WTC11 (cell line): ENCODE measurements at regions not wholly inside any gene's neighbourhood (a gene's known extent, or its start where the extent isn't known, plus 50 kb on each side); places are given as distances from the start of the nearest gene placed in this dataset.

Experiments
- ATAC-seq: fragments of 200-7000 bp; cut with Tn5 transposase; 2 replicates; pipeline ENCODE4 v1.10.0; 2021; ENCODE audit warnings: mild to moderate bottlenecking, moderate library complexity
- CTCF ChIA-PET: fragments of 300-600 bp; sonication (Branson Sonifier 250); formaldehyde crosslinking; loops from one replicate; lab custom pipeline; 2021; ENCODE audit warnings: antibody characterized with exemption; lab: Charles Lee
- POLR2A ChIA-PET: fragments of 350-600 bp; sonication (Branson Sonifier 250); formaldehyde crosslinking; loops from one replicate; lab custom pipeline; 2021; ENCODE audit warnings: antibody characterized with exemption; lab: Charles Lee
- DNase-seq: peaks from one replicate; pipeline ENCODE4 v3.0.0; 2021; ENCODE audit warnings: low spot score
- H3K27ac Mint-ChIP-seq: 2 replicates; pipeline ENCODE4 v1.8.0; 2021; ENCODE audit warnings: mixed read lengths
- H3K27me3 Mint-ChIP-seq: 2 replicates; pipeline ENCODE4 v1.8.0; 2021; ENCODE audit warnings: low read depth, mild to moderate bottlenecking, moderate library complexity, mixed read lengths
- H3K36me3 Mint-ChIP-seq: 2 replicates; pipeline ENCODE4 v1.8.0; 2021; ENCODE audit warnings: mixed read lengths
- H3K4me1 Mint-ChIP-seq: 2 replicates; pipeline ENCODE4 v1.8.0; 2022; ENCODE audit warnings: mixed read lengths
- H3K4me3 Mint-ChIP-seq: 2 replicates; pipeline ENCODE4 v1.8.0; 2021; ENCODE audit warnings: mild to moderate bottlenecking, moderate library complexity, mixed read lengths
- H3K9me3 Mint-ChIP-seq: 2 replicates; pipeline ENCODE4 v1.8.0; 2021; ENCODE audit warnings: mixed read lengths
- CTCF ChIP-seq: fragments of 200-600 bp; IDR thresholded peaks from 2 replicates; pipeline ENCODE4 v1.8.0; 2022; ENCODE audit warnings: antibody characterized with exemption
- ESRRA ChIP-seq: sonication (generic); formaldehyde crosslinking; IDR thresholded peaks from 2 replicates; pipeline ENCODE4 v1.8.1; 2022; ENCODE audit warnings: mild to moderate bottlenecking, missing genetic modification reagents, borderline replicate concordance
- FOXP1 ChIP-seq: sonication (generic); formaldehyde crosslinking; IDR thresholded peaks from 2 replicates; pipeline ENCODE4 v1.8.0; 2022; ENCODE audit warnings: missing genetic modification reagents, mild to moderate bottlenecking, moderate library complexity, borderline replicate concordance
- GABPB1 ChIP-seq: sonication (generic); formaldehyde crosslinking; IDR thresholded peaks from 2 replicates; pipeline ENCODE4 v1.8.1; 2023; ENCODE audit warnings: mild to moderate bottlenecking, missing genetic modification reagents
- KAT7 ChIP-seq: sonication (generic); formaldehyde crosslinking; IDR thresholded peaks from 2 replicates; pipeline ENCODE4 v1.8.1; 2023; ENCODE audit warnings: missing genetic modification reagents, mild to moderate bottlenecking, borderline replicate concordance
- MAX ChIP-seq: sonication (generic); formaldehyde crosslinking; IDR thresholded peaks from 2 replicates; pipeline ENCODE4 v1.8.0; 2022; ENCODE audit warnings: mild to moderate bottlenecking, missing genetic modification reagents
- MXD4 ChIP-seq: fragments of 250-450 bp; sonication (Bioruptor Pico); IDR thresholded peaks from 2 replicates; pipeline ENCODE4 v1.8.0; 2021; ENCODE audit warnings: mild to moderate bottlenecking, moderate library complexity, borderline replicate concordance
- NR1H2 ChIP-seq: sonication (generic); formaldehyde crosslinking; IDR thresholded peaks from 2 replicates; pipeline ENCODE4 v1.9.0; 2021; ENCODE audit warnings: mild to moderate bottlenecking, moderate library complexity, missing genetic modification reagents
- NR2C2 ChIP-seq: sonication (generic); formaldehyde crosslinking; IDR thresholded peaks from 2 replicates; pipeline ENCODE4 v1.8.0; 2022; ENCODE audit warnings: mild to moderate bottlenecking, missing genetic modification reagents
- OVOL2 ChIP-seq: fragments of 250-450 bp; sonication (Bioruptor Pico); IDR thresholded peaks from 2 replicates; pipeline ENCODE4 v1.9.0; 2021; ENCODE audit warnings: mild to moderate bottlenecking, borderline replicate concordance
- SP1 ChIP-seq: sonication (generic); formaldehyde crosslinking; conservative IDR thresholded peaks from 2 replicates; pipeline ENCODE4 v1.8.1; 2022; ENCODE audit warnings: missing genetic modification reagents
- ZNF121 ChIP-seq: sonication (generic); formaldehyde crosslinking; IDR thresholded peaks from 2 replicates; pipeline ENCODE4 v1.8.0; 2023; ENCODE audit warnings: missing genetic modification reagents
- ZNF219 ChIP-seq: sonication (generic); formaldehyde crosslinking; IDR thresholded peaks from 2 replicates; pipeline ENCODE4 v1.8.0; 2023; ENCODE audit warnings: missing genetic modification reagents, mild to moderate bottlenecking, borderline replicate concordance
- ZNF232 ChIP-seq: sonication (generic); formaldehyde crosslinking; IDR thresholded peaks from 2 replicates; pipeline ENCODE4 v1.8.0; 2022; ENCODE audit warnings: mild to moderate bottlenecking, missing genetic modification reagents
- ZNF263 ChIP-seq: sonication (generic); formaldehyde crosslinking; IDR thresholded peaks from 2 replicates; pipeline ENCODE4 v1.8.1; 2022; ENCODE audit warnings: low read depth, mild to moderate bottlenecking, moderate library complexity, missing genetic modification reagents
- TF ChIP-seq, protein P1 (sequence below): sonication (generic); formaldehyde crosslinking; IDR thresholded peaks from 2 replicates; pipeline ENCODE4 v1.8.0; 2022; ENCODE audit warnings: mild to moderate bottlenecking, missing genetic modification reagents
- TF ChIP-seq, protein P2 (sequence below): sonication (generic); formaldehyde crosslinking; IDR thresholded peaks from 2 replicates; pipeline ENCODE4 v1.8.0; 2022; ENCODE audit warnings: missing genetic modification reagents
- TF ChIP-seq, protein P3 (sequence below): sonication (generic); formaldehyde crosslinking; IDR thresholded peaks from 2 replicates; pipeline ENCODE4 v1.8.1; 2023; ENCODE audit warnings: mild to moderate bottlenecking, missing genetic modification reagents
- TF ChIP-seq, protein P4 (sequence below): sonication (generic); formaldehyde crosslinking; IDR thresholded peaks from 2 replicates; pipeline ENCODE4 v1.8.1; 2023; ENCODE audit warnings: mild to moderate bottlenecking, missing genetic modification reagents
- TF ChIP-seq, protein P5 (sequence below): fragments of 250-450 bp; sonication (Bioruptor Pico); IDR thresholded peaks from 2 replicates; pipeline ENCODE4 v1.9.0; 2021; ENCODE audit warnings: mild to moderate bottlenecking, borderline replicate concordance

GRCh38 chr3:27878014-27878383 lies 155.9 kb upstream of the EOMES start (continued):
- TF ChIP-seq, protein P1, sequence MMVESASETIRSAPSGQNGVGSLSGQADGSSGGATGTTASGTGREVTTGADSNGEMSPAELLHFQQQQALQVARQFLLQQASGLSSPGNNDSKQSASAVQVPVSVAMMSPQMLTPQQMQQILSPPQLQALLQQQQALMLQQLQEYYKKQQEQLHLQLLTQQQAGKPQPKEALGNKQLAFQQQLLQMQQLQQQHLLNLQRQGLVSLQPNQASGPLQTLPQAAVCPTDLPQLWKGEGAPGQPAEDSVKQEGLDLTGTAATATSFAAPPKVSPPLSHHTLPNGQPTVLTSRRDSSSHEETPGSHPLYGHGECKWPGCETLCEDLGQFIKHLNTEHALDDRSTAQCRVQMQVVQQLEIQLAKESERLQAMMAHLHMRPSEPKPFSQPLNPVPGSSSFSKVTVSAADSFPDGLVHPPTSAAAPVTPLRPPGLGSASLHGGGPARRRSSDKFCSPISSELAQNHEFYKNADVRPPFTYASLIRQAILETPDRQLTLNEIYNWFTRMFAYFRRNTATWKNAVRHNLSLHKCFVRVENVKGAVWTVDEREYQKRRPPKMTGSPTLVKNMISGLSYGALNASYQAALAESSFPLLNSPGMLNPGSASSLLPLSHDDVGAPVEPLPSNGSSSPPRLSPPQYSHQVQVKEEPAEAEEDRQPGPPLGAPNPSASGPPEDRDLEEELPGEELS: no peak
- TF ChIP-seq MAX (CRISPR knock-in tag) (no peak), ZNF232 (CRISPR knock-in tag) (no peak), NR2C2 (no peak), ZNF219 (no peak), CTCF (no peak), KAT7 (CRISPR knock-in tag) (no peak)
- TF ChIP-seq, protein P2, sequence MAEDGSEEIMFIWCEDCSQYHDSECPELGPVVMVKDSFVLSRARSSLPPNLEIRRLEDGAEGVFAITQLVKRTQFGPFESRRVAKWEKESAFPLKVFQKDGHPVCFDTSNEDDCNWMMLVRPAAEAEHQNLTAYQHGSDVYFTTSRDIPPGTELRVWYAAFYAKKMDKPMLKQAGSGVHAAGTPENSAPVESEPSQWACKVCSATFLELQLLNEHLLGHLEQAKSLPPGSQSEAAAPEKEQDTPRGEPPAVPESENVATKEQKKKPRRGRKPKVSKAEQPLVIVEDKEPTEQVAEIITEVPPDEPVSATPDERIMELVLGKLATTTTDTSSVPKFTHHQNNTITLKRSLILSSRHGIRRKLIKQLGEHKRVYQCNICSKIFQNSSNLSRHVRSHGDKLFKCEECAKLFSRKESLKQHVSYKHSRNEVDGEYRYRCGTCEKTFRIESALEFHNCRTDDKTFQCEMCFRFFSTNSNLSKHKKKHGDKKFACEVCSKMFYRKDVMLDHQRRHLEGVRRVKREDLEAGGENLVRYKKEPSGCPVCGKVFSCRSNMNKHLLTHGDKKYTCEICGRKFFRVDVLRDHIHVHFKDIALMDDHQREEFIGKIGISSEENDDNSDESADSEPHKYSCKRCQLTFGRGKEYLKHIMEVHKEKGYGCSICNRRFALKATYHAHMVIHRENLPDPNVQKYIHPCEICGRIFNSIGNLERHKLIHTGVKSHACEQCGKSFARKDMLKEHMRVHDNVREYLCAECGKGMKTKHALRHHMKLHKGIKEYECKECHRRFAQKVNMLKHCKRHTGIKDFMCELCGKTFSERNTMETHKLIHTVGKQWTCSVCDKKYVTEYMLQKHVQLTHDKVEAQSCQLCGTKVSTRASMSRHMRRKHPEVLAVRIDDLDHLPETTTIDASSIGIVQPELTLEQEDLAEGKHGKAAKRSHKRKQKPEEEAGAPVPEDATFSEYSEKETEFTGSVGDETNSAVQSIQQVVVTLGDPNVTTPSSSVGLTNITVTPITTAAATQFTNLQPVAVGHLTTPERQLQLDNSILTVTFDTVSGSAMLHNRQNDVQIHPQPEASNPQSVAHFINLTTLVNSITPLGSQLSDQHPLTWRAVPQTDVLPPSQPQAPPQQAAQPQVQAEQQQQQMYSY (CRISPR knock-in tag): no peak
- TF ChIP-seq, all 79 proteins: peak for 0

GRCh38 chr3:27880969-27881892 lies 159.1 kb upstream of the EOMES start:
- POLR2A ChIA-PET: no interaction called here
- Mint-ChIP-seq H3K4me1 (peaks cover 36% of the 10 kb centered on the region), H3K9me3 (no peaks in the 10 kb centered on the region), H3K36me3 (no peaks in the 10 kb centered on the region), H3K27ac (no peak overlapping the region), H3K27me3 (peaks cover 58% of the 10 kb centered on the region), H3K4me3 (no peak overlapping the region)
- no peak for DNase-seq
- CTCF ChIA-PET: interaction anchor here (3.6 kb wide), 1 partner anchor 169 kb away, joined by 11 read pairs; no protein-coding TSS in a partner anchor
- ATAC-seq: no peak
- TF ChIP-seq ZNF263 (CRISPR knock-in tag) (no peak), ZNF121 (no peak), NR1H2 (CRISPR knock-in tag) (no peak), SP1 (CRISPR knock-in tag) (no peak), FOXP1 (no peak), GABPB1 (CRISPR knock-in tag) (no peak), OVOL2 (CRISPR knock-in tag) (no peak), MXD4 (CRISPR knock-in tag) (no peak), ESRRA (CRISPR knock-in tag) (no peak)
- TF ChIP-seq, protein P3, sequence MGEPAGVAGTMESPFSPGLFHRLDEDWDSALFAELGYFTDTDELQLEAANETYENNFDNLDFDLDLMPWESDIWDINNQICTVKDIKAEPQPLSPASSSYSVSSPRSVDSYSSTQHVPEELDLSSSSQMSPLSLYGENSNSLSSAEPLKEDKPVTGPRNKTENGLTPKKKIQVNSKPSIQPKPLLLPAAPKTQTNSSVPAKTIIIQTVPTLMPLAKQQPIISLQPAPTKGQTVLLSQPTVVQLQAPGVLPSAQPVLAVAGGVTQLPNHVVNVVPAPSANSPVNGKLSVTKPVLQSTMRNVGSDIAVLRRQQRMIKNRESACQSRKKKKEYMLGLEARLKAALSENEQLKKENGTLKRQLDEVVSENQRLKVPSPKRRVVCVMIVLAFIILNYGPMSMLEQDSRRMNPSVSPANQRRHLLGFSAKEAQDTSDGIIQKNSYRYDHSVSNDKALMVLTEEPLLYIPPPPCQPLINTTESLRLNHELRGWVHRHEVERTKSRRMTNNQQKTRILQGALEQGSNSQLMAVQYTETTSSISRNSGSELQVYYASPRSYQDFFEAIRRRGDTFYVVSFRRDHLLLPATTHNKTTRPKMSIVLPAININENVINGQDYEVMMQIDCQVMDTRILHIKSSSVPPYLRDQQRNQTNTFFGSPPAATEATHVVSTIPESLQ: no peak
- TF ChIP-seq, protein P4, sequence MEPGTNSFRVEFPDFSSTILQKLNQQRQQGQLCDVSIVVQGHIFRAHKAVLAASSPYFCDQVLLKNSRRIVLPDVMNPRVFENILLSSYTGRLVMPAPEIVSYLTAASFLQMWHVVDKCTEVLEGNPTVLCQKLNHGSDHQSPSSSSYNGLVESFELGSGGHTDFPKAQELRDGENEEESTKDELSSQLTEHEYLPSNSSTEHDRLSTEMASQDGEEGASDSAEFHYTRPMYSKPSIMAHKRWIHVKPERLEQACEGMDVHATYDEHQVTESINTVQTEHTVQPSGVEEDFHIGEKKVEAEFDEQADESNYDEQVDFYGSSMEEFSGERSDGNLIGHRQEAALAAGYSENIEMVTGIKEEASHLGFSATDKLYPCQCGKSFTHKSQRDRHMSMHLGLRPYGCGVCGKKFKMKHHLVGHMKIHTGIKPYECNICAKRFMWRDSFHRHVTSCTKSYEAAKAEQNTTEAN: no peak
- TF ChIP-seq, protein P5, sequence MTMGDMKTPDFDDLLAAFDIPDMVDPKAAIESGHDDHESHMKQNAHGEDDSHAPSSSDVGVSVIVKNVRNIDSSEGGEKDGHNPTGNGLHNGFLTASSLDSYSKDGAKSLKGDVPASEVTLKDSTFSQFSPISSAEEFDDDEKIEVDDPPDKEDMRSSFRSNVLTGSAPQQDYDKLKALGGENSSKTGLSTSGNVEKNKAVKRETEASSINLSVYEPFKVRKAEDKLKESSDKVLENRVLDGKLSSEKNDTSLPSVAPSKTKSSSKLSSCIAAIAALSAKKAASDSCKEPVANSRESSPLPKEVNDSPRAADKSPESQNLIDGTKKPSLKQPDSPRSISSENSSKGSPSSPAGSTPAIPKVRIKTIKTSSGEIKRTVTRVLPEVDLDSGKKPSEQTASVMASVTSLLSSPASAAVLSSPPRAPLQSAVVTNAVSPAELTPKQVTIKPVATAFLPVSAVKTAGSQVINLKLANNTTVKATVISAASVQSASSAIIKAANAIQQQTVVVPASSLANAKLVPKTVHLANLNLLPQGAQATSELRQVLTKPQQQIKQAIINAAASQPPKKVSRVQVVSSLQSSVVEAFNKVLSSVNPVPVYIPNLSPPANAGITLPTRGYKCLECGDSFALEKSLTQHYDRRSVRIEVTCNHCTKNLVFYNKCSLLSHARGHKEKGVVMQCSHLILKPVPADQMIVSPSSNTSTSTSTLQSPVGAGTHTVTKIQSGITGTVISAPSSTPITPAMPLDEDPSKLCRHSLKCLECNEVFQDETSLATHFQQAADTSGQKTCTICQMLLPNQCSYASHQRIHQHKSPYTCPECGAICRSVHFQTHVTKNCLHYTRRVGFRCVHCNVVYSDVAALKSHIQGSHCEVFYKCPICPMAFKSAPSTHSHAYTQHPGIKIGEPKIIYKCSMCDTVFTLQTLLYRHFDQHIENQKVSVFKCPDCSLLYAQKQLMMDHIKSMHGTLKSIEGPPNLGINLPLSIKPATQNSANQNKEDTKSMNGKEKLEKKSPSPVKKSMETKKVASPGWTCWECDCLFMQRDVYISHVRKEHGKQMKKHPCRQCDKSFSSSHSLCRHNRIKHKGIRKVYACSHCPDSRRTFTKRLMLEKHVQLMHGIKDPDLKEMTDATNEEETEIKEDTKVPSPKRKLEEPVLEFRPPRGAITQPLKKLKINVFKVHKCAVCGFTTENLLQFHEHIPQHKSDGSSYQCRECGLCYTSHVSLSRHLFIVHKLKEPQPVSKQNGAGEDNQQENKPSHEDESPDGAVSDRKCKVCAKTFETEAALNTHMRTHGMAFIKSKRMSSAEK (CRISPR knock-in tag): no peak
